ENCODE measurements at regions not wholly inside any gene's neighbourhood (a gene's known extent, or its start where the extent isn't known, plus 50 kb on each side); places are given as distances from the start of the nearest gene placed in this dataset.

DNA sequence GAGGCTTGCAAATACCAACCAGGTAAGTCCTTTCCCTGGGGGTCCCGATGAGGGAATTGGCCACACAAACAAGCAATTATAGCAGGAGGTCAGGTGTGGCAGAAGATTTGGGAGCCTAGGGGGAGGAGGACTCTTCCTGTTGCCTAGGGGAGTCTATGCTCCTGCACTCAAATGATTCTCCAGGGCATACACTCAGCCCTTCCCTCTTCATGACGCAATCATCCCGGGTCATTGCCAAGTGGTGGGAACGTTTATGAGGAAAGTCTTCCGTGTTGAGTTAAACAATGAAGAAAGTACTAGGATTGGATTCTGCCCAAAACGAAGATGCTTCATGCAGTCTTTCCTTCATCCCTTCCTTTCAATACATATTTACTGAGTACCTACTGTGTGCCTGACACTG is 186.5 kb upstream of the TSHZ2 start:
- peak; percentile 86 for DNase-seq (ENCODE audit: low read depth)
- TF ChIP-seq, protein P1, sequence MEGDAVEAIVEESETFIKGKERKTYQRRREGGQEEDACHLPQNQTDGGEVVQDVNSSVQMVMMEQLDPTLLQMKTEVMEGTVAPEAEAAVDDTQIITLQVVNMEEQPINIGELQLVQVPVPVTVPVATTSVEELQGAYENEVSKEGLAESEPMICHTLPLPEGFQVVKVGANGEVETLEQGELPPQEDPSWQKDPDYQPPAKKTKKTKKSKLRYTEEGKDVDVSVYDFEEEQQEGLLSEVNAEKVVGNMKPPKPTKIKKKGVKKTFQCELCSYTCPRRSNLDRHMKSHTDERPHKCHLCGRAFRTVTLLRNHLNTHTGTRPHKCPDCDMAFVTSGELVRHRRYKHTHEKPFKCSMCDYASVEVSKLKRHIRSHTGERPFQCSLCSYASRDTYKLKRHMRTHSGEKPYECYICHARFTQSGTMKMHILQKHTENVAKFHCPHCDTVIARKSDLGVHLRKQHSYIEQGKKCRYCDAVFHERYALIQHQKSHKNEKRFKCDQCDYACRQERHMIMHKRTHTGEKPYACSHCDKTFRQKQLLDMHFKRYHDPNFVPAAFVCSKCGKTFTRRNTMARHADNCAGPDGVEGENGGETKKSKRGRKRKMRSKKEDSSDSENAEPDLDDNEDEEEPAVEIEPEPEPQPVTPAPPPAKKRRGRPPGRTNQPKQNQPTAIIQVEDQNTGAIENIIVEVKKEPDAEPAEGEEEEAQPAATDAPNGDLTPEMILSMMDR (conservative IDR thresholded peaks at IDR 0.05; ENCODE audit: control insufficient read depth, insufficient read depth, low read depth, low read length), result no peak
- H3K4me3 ChIP-seq (ENCODE audit: control insufficient read depth, low read depth, low read length), result no peak overlapping the region

- DNase-seq (ENCODE audit: low read depth), result peak; percentile 33
- TF ChIP-seq, protein P1 (conservative IDR thresholded peaks at IDR 0.05; ENCODE audit: control insufficient read depth, insufficient read depth, low read depth, low read length), result peak; percentile 45
- H3K4me3 ChIP-seq (ENCODE audit: control insufficient read depth, low read depth, low read length), result no peak overlapping the region
Measured at GRCh38 chr20:52783769-52784168, 188.4 kb upstream of the TSHZ2 start.

- no peak overlapping the region for H3K4me3 ChIP-seq (ENCODE audit: control insufficient read depth, low read depth, low read length)
- TF ChIP-seq, protein P1 (conservative IDR thresholded peaks at IDR 0.05; ENCODE audit: control insufficient read depth, insufficient read depth, low read depth, low read length), result no peak
- DNase-seq (ENCODE audit: low read depth), result no peak
Measured at GRCh38 chr20:52780462-52780861, 191.7 kb upstream of the TSHZ2 start.

DNA sequence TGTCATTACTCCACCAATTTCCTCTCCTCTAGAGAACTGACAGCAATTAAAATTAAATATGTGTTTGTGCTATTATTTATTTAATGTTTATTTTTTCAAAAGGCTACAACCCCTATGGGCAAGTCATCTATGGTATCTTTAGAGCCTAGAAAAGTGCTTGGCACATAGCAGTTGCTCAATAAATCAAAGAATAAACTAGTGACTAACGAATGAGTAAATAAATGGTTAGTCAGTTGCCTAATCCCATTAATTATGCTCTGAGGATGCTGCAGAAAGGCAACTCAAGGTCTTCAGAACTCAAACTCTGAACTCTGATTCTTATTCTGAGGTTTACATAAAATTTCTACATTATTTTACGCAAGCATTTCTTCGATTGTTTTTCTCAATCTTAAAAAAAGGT is 193.0 kb upstream of the TSHZ2 start:
- peak; percentile 55 for DNase-seq (ENCODE audit: low read depth)
- H3K4me3 ChIP-seq (ENCODE audit: control insufficient read depth, low read depth, low read length), result no peak overlapping the region
- TF ChIP-seq, protein P1 (conservative IDR thresholded peaks at IDR 0.05; ENCODE audit: control insufficient read depth, insufficient read depth, low read depth, low read length), result no peak

DNA sequence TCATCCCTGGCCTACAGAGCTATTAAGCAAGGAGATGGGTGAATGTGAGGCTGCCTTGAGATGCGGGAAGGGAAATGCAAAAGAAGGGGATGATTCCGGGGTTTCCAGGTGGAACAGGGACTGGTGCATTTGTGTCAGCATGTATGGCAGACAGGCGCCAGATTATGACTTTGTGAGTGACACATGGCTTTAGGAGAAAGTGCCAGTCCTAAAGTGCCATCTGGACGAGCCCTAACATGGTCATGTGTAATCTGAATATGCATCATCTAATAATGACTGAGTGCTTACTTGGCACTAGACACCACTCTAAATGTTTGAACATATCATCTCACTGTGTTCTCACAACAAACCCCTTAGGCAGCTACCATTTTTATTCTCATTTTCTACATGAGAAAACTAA is 195.0 kb upstream of the TSHZ2 start:
- TF ChIP-seq, protein P1 (conservative IDR thresholded peaks at IDR 0.05; ENCODE audit: control insufficient read depth, insufficient read depth, low read depth, low read length), result no peak
- H3K4me3 ChIP-seq (ENCODE audit: control insufficient read depth, low read depth, low read length), result no peak overlapping the region
- no peak for DNase-seq (ENCODE audit: low read depth)

DNA sequence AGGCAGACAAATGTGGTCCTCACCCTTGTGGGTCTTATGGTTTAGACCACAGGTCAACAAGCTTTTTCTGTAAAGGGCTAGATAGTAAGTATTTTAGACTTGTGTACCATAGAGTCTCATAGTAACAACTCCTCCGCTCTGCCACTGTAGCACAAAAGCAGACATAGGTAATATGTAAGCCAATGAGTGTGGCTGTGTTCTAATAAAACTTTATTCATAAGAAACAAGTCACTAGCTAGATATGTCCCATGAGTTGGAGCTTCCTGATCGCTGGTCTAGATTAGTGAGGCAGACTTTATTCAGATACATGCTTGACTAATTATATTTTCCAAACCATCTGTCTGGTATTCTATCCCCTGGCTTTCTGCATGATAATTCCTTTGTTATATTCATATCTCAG is 196.4 kb upstream of the TSHZ2 start:
- TF ChIP-seq, protein P1 (conservative IDR thresholded peaks at IDR 0.05; ENCODE audit: control insufficient read depth, insufficient read depth, low read depth, low read length), result no peak
- DNase-seq (ENCODE audit: low read depth), result no peak
- no peak overlapping the region for H3K4me3 ChIP-seq (ENCODE audit: control insufficient read depth, low read depth, low read length)

GRCh38 chr20:52768694-52769093 is 203.5 kb upstream of the TSHZ2 start:
- TF ChIP-seq, protein P1 (conservative IDR thresholded peaks at IDR 0.05; ENCODE audit: control insufficient read depth, insufficient read depth, low read depth, low read length), result no peak
- peak; percentile 1 for DNase-seq (ENCODE audit: low read depth)
- H3K4me3 ChIP-seq (ENCODE audit: control insufficient read depth, low read depth, low read length), result no peak overlapping the region
